ENCODE measurements at regions not wholly inside any gene's neighbourhood (a gene's known extent, or its start where the extent isn't known, plus 50 kb on each side); places are given as distances from the start of the nearest gene placed in this dataset.

DNA sequence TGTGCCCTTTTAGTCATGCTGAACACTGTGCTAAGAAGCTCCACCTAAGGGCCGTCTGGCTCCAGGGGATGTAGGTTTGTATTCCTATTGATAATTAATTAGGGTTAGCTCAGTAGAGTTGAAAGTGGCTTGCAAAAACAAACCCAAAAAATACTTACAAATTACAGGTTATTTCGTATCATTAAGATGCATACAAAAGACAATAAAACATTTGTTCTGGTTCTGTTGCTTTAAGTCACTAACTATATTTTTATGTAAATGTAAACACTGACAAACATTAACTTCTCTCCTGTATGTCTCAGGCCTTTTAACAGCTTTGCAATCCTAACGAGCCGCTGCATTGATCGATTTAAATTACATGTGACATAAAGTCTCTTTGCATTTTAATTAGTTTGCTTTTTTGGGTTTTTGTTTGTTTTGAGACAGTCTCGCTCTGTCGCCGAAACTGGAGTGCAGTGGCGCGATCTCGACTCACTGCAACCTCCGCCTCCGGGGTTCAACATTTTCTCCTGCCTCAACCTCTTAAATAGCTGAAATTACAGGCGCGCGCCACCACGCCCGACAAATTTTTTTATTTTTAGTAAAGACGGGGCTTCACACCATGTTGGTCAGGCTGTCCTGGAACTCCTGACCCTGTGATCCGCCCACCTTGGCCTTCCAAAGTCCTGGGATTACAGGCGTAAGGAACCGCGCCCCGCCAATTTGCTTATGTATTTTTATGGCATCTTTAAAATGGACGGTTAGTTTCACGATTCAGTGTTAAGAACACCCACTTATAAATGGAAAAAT is 110.9 kb downstream of the HFE start:
- no peak for DNase-seq

DNA sequence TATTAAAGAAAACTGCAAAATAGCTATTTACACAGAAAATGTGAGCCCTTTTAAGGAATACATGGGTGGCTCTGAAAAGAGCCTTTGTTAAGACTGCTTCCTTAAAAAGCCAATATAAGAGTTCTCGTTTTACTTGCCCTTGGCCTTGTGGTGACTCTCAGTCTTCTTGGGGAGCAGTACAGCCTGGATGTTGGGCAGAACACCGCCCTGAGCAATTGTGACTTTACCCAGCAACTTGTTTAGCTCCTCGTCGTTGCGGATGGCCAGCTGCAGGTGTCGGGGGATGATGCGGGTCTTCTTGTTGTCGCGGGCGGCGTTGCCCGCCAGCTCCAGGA is 111.5 kb downstream of the HFE start:
- DNase-seq: no peak

GRCh38 chr6:26199057-26199772 is 112.0 kb downstream of the HFE start:
- DNase-seq: peak; percentile 90

GRCh38 chr6:26199773-26200764 is 112.8 kb downstream of the HFE start:
- peak; percentile 65 for DNase-seq

DNA sequence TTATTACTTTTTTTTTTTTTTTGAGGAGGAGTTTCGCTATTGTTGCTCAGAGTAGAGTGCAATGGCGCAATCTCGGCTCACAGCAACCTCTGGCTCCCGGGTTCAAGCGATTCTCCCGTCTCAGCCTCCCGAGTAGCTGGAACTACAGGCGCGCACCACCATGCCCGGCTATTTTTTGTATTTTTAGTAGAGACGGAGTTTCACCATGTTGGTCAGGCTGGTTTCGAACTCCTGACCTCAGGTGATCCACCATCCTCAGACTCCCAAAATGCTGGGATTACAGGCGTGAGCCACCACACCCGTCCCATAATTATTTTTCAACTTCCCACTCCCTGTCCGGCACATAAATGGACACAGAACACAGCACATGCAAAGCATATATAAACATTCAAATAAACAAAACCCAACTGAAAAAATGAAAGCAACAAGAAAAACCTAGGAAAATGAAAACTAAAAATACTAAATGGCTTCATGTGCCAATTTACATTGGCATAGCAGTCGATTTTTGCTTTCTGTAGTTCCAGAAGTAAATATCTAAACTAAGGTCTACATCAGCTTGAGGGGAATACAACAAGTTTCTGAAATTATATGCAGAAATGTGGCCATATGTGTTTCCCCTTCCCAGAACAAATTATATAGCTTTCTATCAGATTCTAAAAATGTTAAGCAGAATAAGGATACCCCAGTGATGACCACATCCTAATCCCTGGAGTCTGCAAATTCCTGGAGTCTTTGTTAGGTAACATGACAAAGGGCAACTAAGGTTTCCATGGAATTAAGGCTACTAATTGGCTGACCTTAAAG is 113.9 kb downstream of the HFE start:
- no peak for DNase-seq

DNA sequence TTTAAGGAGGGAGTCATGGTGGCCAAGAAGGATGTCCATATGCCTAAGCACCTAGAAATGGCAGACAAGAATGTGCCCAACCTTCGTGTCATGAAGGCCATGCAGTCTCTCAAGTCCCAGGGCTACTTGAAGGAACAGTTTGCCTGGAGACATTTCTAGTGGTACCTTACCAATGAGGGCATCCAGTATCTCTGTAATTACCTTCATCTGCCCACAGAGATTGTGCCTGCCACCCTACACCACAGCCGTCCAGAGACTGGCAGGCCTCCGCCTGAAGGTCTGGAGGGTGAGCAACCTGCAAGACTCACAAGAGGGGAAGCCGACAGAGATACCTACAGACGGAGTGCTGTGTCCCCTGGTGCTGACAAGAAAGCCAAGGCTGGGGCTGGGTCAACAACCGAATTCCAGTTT is 115.0 kb downstream of the HFE start:
- no peak for DNase-seq

GRCh38 chr6:26202811-26203583 is 115.8 kb downstream of the HFE start:
- no peak for DNase-seq

GRCh38 chr6:26204332-26205160 is 117.3 kb downstream of the HFE start:
- DNase-seq: peak; percentile 78

GRCh38 chr6:26205161-26205624 is 118.0 kb downstream of the HFE start:
- DNase-seq: peak; percentile 74

- peak; percentile 55 for DNase-seq
Measured at GRCh38 chr6:26205625-26206574, 118.7 kb downstream of the HFE start.

GRCh38 chr6:26206868-26207801 is 119.9 kb downstream of the HFE start:
- no peak for DNase-seq

GRCh38 chr6:26211963-26212362 is 124.7 kb downstream of the HFE start:
- DNase-seq: no peak

GRCh38 chr6:26213334-26214075 is 126.3 kb downstream of the HFE start:
- DNase-seq: no peak

GRCh38 chr6:26214803-26215584 is 127.8 kb downstream of the HFE start:
- DNase-seq: no peak

DNA sequence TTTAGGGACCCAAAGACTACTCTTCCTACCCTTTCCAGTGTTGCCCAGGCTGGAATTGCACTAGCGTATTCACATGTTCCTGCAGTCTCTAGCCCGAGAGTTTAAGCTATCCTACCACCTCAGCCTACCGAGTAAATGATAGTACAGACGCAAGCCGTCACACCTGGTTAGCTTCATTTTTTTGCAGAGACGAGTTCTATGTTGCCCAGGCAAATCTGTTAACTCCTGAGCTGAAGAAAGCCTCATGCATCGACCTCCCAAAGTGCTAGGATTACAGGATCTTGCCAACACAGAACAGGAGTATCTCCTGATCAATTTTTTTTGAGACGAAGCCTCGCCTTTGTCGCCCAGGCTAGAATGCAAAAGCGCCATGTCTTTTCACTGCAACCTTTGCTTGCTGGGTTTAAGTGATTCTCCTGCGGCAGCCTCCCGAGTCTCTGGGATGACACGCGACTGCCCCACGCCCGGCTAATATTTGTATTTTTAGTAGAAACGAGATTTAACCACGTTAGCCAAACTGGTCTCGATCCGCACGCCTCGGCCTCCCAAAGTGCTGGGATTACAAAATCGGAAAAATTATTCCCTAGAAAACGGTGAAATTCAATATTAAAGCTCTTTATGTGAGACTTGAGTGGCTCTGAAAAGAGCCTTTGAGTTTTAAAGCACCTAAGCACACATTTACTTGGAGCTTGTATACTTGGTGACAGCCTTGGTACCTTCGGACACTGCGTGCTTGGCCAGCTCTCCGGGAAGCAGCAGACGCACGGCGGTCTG is 128.5 kb downstream of the HFE start:
- DNase-seq: no peak

Measured in NCI-H524 treated with DMSO at 0.1 percent for 48 hours (cell line).